Activated CD8-positive, alpha-beta memory T cell treated with anti-CD3 and anti-CD28 coated beads, Interleukin-2, amount 50 U/mL, for 1 hour (primary cell): ENCODE measurements at regions not wholly inside any gene's neighbourhood (a gene's known extent, or its start where the extent isn't known, plus 50 kb on each side); places are given as distances from the start of the nearest gene placed in this dataset.

ENCODE experiments used
- DNase-seq: peaks from one replicate; pipeline ENCODE4 v3.0.0-alpha.2; 2020; ENCODE audit errors: extremely low read depth

DNA sequence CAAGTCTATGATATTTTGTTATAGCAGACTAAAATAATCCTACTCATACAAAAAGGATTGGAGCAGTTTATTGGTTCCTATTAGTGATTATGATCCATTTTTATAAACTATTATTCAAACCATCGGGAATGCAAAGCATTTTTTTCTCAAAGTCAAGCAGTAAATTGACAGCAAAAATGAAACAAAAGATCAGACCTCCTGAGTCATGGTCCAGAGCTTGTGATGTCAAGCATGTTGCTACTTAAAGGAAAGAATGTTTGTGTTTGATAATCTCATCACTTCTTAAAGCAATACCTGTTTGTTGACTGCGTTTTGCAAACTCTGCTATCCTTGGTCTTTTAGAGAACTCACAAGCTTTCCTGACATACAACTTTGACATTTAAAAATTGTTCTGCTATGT lies 204.4 kb downstream of the SAMD5 start:
- no peak for DNase-seq

DNA sequence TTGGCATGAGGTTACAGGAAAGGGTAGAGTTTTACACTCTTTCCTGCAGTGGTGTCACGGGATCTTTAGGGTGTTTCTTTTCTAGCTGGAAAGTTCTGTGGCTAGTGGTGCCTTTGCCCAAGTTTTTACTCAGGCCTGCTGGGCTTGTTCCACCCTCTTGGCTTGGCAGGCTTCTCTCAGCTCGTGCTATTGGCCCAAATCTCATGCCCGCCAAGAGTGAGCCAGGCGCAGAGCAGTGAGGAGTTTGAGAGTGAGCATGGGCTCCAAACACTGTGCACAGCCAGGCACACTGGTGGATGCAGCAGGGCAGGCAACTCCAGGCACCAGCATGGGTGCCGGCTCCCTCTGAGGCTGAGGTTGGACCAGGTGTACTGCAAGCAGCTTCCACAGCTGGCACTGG lies 206.5 kb downstream of the SAMD5 start:
- DNase-seq, result no peak

DNA sequence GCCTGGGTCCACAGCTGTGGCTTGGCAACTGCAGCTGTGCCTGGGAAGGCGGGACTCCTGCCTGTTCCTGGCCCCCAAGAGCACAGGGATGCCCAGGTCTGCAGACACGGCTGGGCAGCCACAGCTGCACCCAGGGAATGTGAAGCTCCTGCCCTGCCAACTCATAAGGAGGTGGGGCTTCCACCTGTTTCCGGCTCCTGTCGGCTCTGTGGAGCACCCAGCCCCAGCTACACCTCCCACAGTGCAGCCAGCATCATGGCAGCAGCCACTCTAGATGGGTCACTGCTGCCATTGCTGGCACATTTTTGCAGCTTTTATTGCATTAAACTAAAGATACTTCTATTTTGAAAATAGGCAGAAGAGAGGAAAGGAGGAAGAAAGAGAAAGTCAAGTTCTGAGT lies 207.9 kb downstream of the SAMD5 start:
- no peak for DNase-seq

GRCh38 chr6:147717991-147718390 lies 209.5 kb downstream of the SAMD5 start:
- DNase-seq, result no peak

DNA sequence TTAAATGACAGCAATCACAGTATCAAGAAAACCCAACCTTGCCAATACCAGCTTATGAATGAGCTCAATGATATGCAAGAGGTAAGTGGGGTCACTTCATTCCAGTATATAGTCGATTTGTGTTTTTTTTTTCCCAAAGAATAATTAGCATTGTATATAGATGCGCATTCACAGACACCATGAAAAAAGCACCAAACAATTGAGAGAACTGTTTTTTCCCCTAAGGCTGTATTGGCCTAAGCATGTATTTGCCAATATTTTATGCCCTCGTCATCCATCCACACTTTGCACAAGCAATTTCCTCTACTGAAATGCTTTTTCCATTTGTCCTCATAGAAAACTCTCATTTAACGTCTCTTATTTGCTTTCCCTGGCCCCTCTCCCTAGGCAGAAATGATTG lies 213.7 kb downstream of the SAMD5 start:
- DNase-seq, result no peak

DNA sequence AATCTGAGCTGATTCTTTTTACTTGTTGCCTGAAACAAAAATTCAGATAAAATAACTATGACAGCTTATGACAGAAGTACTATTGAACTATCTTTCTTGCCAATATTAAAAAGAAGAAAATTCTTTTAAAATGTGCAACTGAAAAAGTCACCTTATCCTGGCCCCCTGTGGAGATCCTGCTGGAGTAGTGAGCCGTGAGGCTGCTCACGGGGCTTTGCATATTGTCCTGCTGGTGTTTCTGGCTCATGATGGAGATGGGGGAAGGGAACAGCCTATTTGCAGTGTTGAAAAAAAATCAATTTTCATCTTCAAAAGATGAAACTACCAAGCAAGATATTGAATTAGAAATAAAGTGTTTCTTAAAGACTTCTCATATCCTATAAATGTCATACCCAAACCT lies 216.0 kb downstream of the SAMD5 start:
- DNase-seq, result no peak

DNA sequence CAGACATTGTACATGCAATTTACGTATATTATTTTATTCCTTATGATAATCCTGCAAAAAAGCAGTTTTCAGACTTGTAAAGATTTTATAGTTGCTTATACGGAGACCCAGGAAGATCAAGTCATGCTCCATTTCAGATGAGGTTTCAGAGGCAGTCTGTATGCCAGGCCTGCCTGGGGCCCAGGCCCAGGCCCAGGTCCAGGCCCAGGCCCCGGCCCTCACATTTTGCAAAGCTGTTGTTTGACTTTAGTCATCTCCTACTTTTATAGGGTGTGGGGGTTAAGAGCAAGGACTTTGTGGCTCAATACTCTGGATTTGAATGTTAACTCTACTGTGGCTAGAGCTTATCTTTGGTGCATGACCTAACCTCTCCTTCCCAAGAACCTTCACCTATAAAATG lies 217.9 kb downstream of the SAMD5 start:
- no peak for DNase-seq

DNA sequence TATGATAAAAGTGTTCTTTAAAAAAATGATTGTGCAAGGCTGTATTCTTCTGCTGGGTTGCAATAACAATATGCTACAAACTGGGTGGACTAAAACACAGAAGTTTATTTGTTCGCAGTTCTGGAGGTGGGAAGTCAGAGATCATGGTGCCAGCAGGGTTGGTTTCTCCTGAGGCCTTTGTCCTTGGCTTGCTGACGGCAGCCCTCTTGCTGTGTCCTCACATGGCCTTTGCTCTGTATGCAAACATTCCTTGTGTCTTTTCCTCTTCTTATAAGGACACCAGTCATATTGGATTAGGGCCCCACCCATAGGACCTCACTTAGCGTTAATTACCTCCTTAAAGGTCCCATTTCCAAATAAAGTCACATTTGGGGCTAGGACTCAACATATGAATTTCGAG lies 220.4 kb downstream of the SAMD5 start:
- no peak for DNase-seq

DNA sequence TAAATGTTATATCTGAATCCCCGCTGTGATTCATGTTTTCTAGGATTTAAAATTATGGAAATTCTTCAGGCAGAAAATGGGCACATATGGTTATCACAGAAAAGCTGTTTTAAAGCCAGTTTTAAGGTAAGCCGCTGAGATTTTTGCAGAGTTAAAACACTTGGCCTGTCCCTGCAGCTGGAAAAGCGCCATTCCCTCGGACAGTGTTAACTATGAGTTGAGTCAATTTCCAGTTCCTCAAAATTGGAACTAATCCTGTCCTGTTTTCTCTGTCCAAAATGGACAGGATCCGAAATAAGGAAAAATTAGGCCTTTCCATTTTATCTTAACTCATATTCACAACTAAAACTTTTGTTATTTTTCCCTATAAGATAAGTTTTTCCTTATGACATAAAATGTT lies 225.2 kb downstream of the SAMD5 start:
- DNase-seq, result no peak

DNA sequence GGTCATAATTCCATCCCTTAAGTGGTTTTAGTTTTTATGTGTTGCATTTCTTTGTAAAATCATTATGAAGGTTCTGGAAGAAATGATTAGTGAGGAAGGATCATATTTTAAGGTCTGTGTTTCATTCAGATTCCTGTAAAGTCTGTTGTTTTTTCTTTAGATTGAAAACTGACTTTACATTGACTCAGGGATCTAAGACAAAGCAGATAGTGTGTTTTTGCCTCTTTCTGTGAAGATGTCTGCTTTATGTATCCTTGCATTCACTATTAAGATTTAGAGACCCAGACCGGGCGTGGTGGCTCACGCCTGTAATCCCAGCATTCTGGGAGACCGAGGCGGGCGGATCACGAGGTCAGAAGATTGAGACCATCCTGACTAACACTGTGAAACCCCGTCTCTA lies 225.7 kb downstream of the SAMD5 start:
- DNase-seq, result no peak

- DNase-seq, result no peak
These were observed 227.4 kb downstream of the SAMD5 start for GRCh38 chr6:147735924-147736323.

DNA sequence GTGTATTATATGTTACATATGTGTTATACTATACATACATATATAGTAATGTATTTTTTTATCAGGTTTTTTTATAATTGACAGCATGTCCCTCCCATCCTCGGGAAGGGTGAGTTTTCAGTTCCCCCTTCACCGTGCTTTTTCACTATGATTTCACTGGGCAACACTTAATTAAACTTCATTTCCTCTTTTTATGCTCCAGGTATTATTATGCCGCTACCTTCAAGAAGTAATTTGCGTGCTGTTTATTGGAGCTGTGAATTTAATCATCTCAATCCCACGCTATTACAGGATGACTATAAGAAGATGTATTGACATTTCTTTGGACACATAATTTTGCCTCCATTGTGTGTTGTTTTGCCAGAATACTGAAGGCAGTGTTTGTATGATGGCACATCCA lies 228.6 kb downstream of the SAMD5 start:
- no peak for DNase-seq

- DNase-seq, result no peak
These were observed 229.6 kb downstream of the SAMD5 start for GRCh38 chr6:147738099-147738498.

DNA sequence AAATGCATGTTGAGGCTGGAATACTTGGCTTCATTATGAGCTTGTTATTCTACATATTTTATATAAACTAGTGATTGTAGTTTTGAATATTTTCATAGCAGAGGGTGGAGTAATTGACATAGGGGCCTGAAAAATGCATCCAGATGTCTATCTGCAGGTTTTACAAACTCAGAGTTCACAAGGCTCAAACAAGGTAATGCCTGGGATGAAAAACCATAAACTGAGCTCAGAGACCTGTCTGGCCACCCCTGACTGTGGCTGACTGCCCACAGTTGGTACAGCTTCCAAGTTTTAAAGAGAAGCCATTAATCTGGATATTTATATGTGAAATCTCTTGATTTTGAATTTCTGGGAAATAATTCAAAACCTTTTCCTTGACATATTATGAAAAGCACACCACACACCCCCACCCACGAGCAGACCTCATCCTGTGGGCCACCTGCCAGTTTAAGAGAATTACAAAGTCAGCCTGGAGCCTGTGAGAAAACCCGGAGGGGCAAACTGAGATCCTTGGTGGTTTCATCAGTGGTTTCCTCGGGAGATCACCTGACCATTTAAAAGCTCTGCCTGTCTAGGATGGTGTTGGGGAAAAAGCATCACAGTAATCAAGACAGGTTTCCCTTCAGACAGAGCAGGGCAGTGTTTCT lies 230.1 kb downstream of the SAMD5 start:
- DNase-seq, result no peak

DNA sequence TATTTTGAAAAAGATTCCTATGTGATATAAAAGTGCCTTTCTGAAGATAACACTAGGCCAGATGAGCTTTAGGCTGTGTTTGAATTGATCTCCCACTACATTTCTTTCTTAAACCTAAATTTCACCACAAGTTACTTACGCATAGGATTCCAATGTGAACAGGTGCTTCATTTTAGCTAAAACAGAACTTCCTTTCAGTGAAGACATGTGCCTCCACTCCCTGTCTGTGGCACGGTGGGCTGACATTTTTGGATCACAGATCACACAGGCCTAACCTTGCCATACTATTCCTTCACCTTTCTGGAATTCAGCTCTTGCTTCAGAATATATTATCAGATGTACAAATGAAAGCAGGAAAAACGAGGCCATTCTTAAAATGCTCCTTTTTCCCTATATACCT lies 231.8 kb downstream of the SAMD5 start:
- DNase-seq, result no peak

DNA sequence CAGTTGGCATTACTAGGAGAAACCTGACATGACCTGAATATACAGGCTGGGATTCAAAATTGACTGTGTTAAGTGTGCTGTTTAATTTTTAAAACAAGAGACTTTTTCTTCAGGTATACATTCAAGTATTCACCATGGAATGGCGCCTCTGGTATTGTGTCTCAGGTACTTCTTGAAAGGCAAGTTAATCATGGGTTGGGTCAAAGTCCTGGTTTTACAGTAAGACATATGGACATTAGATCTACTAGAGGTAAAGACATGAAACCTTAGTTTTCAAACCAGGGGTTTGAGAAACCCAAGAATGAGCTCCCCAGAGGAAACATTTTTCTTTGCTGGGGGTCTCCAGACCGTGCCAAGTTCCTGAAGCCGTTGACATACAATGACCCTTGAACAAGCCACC lies 232.4 kb downstream of the SAMD5 start:
- no peak for DNase-seq

DNA sequence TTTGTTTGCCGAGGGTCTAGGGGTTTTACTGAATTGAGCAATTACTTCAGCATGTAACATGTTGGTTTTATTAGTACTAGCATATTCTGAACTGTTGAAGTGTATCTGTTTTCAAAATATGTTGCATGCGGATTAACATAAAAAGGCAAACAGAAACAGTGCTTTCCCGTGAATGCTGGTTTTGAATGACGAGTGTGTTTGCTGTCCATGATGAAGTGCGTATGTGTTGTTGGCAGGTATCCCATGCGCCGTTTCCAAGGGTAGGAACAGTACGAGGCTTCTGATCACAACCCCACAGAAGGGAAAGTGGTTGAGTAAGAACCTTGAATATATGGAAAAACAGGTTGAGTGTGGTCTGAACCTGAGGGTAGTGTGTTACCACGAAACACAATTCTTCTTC lies 232.9 kb downstream of the SAMD5 start:
- DNase-seq, result no peak

- no peak for DNase-seq
These were observed 233.9 kb downstream of the SAMD5 start for GRCh38 chr6:147742440-147742839.

DNA sequence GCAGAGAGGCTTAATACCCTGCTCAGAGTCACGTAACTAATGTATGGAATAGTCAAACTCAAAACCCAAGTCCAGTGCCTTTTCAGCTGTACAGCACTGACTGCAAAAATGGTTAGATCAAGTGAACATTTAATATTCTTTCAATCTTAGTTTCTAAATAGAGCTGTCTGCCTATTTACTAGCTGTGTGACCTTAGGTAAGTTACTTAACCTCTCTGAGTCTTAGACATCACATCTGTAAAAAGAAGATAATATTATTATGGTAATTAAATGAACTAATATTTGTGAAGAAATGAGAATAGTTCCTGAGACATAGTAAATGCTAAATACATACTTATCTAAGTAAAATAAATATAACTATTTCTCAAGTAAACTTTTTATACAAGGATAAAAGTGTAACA lies 235.5 kb downstream of the SAMD5 start:
- no peak for DNase-seq

DNA sequence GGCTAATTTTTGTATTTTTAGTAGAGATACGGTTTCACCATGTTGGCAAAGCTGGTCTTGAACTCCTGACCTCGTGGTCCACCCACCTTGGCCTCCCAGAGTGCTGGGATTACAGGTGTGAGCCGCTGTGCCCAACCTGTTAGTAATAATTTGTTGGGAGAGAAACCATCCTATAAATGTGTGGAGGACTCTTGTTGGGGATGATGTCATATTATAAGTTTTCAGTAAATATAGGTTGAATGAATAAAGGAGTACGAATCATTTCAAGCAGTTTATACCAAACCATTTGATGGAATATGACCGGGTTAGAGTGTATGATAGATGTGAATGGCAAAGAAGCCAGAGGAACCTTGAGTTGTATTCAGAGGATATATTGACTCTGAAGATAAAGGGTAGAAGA lies 240.8 kb downstream of the SAMD5 start:
- DNase-seq, result no peak

GRCh38 chr6:147750413-147750812 lies 241.9 kb downstream of the SAMD5 start:
- no peak for DNase-seq

DNA sequence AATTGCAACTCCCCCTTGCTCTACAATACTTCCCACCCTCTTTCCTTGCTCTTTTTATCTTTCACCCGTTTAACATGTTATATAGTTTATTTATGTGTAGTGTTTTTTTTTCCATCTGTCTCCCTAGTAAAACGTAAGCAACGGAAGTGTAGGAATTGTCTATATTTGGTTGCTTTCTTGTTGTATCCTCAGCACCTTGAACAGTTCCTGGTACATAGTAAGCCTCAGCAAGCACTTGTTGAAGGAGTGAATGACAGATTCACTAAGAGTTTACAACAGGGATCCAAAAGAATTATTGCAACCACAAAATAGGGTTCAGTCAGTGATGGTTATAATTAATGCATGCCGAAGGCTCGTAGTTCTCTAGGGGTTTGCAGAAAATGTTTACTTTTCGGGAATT lies 242.7 kb downstream of the SAMD5 start:
- DNase-seq, result no peak

- no peak for DNase-seq
These were observed 244.4 kb downstream of the SAMD5 start for GRCh38 chr6:147752689-147753403.

- DNase-seq, result no peak
These were observed 247.5 kb downstream of the SAMD5 start for GRCh38 chr6:147755999-147756398.
